ENCODE measurements at regions not wholly inside any gene's neighbourhood (a gene's known extent, or its start where the extent isn't known, plus 50 kb on each side); places are given as distances from the start of the nearest gene placed in this dataset.

- TF ChIP-seq REST (IDR thresholded peaks at IDR 0.05; ENCODE audit: low read depth), result no peak
- TF ChIP-seq CREB1 (IDR thresholded peaks at IDR 0.05; ENCODE audit: low read depth), result no peak
- no peak for TF ChIP-seq TAF1 (IDR thresholded peaks at IDR 0.05; ENCODE audit: low read depth)
- no peak for TF ChIP-seq RAD21 (IDR thresholded peaks at IDR 0.05; ENCODE audit: low read depth)
- TF ChIP-seq MAX (IDR thresholded peaks at IDR 0.05), result peak; percentile 14; the same call in 1 of the 2 replicates
- TF ChIP-seq EGR1 (IDR thresholded peaks at IDR 0.05), result no peak
- TF ChIP-seq TEAD4 (IDR thresholded peaks at IDR 0.05), result no peak
- TF ChIP-seq NFIC (IDR thresholded peaks at IDR 0.05), result no peak
- TF ChIP-seq CEBPB (IDR thresholded peaks at IDR 0.05), result no peak
- TF ChIP-seq EP300 (IDR thresholded peaks at IDR 0.05; ENCODE audit: borderline replicate concordance), result no peak
- TF ChIP-seq FOXM1 (IDR thresholded peaks at IDR 0.05; ENCODE audit: borderline replicate concordance, low read depth), result no peak
- no peak for TF ChIP-seq TCF12 (IDR thresholded peaks at IDR 0.05; ENCODE audit: low read depth)
- no peak for TF ChIP-seq ZBTB7A (IDR thresholded peaks at IDR 0.05; ENCODE audit: low read depth)
- no peak for TF ChIP-seq YY1 (IDR thresholded peaks at IDR 0.05; ENCODE audit: low read depth)
These were observed 227.4 kb upstream of the AZI2 start for GRCh38 chr3:28575746-28576613.
